Glutamatergic neuron (in vitro differentiated cells): ENCODE measurements at regions not wholly inside any gene's neighbourhood (a gene's known extent, or its start where the extent isn't known, plus 50 kb on each side); places are given as distances from the start of the nearest gene placed in this dataset.

ENCODE experiments used
- DNase-seq: peaks from one replicate; pipeline ENCODE4 v3.0.0; 2022
- H3K27ac Mint-ChIP-seq: one replicate; pipeline ENCODE4 v1.8.0; 2020; ENCODE audit warnings: mild to moderate bottlenecking, mixed read lengths, inconsistent platforms; ENCODE audit not compliant: unreplicated experiment
- H3K27me3 Mint-ChIP-seq: one replicate; pipeline ENCODE4 v1.8.0; 2020; ENCODE audit warnings: mild to moderate bottlenecking, moderate library complexity, mixed read lengths, inconsistent platforms; ENCODE audit not compliant: unreplicated experiment
- H3K36me3 Mint-ChIP-seq: one replicate; pipeline ENCODE4 v1.8.0; 2020; ENCODE audit warnings: mild to moderate bottlenecking, mixed read lengths, inconsistent platforms; ENCODE audit not compliant: unreplicated experiment
- H3K4me1 Mint-ChIP-seq: one replicate; pipeline ENCODE4 v1.8.0; 2020; ENCODE audit warnings: mild to moderate bottlenecking, low read depth, mixed read lengths, inconsistent platforms; ENCODE audit not compliant: unreplicated experiment
- H3K4me3 Mint-ChIP-seq: one replicate; pipeline ENCODE4 v1.8.0; 2020; ENCODE audit warnings: mild to moderate bottlenecking, mixed read lengths, inconsistent platforms; ENCODE audit not compliant: unreplicated experiment
- H3K9me3 Mint-ChIP-seq: one replicate; pipeline ENCODE4 v1.8.0; 2020; ENCODE audit warnings: mild to moderate bottlenecking, moderate library complexity, mixed read lengths, inconsistent platforms; ENCODE audit not compliant: unreplicated experiment
- TF ChIP-seq, protein P1 (sequence below): fragments of 200-600 bp; sonication (generic); IDR thresholded peaks from one replicate; pipeline ENCODE4 v1.5.0; 2021; ENCODE audit not compliant: partially characterized antibody, unreplicated experiment

- no peak for DNase-seq
- Mint-ChIP-seq H3K9me3 (peaks cover 3% of the 10 kb centered on the region), H3K4me3 (no peak overlapping the region), H3K27me3 (peaks cover 6% of the 10 kb centered on the region), H3K36me3 (no peaks in the 10 kb centered on the region), H3K27ac (no peak overlapping the region), H3K4me1 (peaks cover 22% of the 10 kb centered on the region)
- TF ChIP-seq, protein P1, sequence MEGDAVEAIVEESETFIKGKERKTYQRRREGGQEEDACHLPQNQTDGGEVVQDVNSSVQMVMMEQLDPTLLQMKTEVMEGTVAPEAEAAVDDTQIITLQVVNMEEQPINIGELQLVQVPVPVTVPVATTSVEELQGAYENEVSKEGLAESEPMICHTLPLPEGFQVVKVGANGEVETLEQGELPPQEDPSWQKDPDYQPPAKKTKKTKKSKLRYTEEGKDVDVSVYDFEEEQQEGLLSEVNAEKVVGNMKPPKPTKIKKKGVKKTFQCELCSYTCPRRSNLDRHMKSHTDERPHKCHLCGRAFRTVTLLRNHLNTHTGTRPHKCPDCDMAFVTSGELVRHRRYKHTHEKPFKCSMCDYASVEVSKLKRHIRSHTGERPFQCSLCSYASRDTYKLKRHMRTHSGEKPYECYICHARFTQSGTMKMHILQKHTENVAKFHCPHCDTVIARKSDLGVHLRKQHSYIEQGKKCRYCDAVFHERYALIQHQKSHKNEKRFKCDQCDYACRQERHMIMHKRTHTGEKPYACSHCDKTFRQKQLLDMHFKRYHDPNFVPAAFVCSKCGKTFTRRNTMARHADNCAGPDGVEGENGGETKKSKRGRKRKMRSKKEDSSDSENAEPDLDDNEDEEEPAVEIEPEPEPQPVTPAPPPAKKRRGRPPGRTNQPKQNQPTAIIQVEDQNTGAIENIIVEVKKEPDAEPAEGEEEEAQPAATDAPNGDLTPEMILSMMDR, result no peak
These were observed 684.4 kb downstream of the ZEB2 start for GRCh38 chr2:143835481-143835880.

DNA sequence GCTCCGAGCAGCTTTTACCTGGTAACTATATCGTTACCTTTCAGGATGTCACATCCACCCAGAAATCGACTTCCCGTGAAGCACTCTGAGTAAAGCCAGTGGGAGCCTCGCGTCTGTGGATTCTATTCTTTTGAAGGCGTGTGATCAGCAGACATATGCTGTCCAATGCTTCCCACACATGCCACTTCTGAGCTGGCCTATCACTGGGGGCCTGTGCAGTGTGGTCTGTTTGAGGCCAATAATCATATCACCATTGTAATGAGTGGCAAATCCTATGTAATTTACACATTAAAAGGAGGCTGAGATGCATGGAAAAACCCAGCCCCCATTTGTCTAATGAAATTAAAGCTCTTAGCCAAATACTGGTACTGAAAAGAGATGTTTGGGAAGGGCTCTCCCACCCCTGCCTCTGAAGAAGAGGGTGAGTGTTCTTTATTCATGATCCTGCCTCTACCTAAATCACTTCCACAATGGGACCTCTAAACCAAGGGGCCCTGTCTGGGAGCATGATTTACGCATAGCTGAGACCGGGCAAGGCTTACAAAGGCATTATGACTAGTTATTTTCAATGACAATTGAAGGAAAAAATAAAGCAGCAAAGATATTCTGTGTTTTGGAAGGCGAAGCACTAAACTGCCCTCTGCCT, 686.8 kb downstream of the ZEB2 start:
- H3K27ac Mint-ChIP-seq, result peak overlapping the region; percentile 73
- peak overlapping the region; percentile 19 for H3K4me3 Mint-ChIP-seq
- H3K27me3 Mint-ChIP-seq, result peaks cover 6% of the 10 kb centered on the region
- H3K4me1 Mint-ChIP-seq, result peaks cover 13% of the 10 kb centered on the region
- DNase-seq, result no peak
- H3K9me3 Mint-ChIP-seq, result peaks cover 3% of the 10 kb centered on the region
- TF ChIP-seq, protein P1, result no peak
- no peaks in the 10 kb centered on the region for H3K36me3 Mint-ChIP-seq

DNA sequence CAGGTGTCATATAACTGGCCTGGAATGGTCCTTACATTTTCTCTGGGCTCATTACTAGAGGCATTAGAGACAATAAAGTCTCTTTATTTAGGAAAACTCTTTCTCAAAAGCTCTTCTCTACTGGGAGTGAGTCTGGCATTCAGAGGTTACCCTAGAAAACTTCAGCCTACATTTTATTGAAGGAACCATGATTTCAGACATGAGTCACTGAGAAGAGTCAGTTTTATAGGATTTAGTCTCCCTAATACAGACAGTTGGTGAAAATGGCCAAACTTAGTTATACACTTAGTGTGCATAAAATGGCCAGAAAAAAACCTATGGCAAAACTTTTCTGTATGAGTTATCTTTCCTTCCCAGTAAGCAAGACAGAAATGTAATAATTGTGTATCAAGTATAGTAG, 689.4 kb downstream of the ZEB2 start:
- Mint-ChIP-seq H3K9me3 (peaks cover 3% of the 10 kb centered on the region), H3K27ac (no peak overlapping the region), H3K36me3 (no peaks in the 10 kb centered on the region), H3K4me3 (no peak overlapping the region), H3K4me1 (peaks cover 13% of the 10 kb centered on the region), H3K27me3 (peaks cover 6% of the 10 kb centered on the region)
- no peak for DNase-seq
- TF ChIP-seq, protein P1, result no peak

GRCh38 chr2:143828763-143829537, 691.0 kb downstream of the ZEB2 start:
- Mint-ChIP-seq H3K4me1 (peaks cover 22% of the 10 kb centered on the region), H3K4me3 (no peak overlapping the region), H3K27me3 (peaks cover 3% of the 10 kb centered on the region), H3K27ac (no peak overlapping the region), H3K9me3 (no peaks in the 10 kb centered on the region), H3K36me3 (no peaks in the 10 kb centered on the region)
- TF ChIP-seq, protein P1, result no peak
- no peak for DNase-seq

GRCh38 chr2:143824791-143825190, 695.1 kb downstream of the ZEB2 start:
- H3K4me1 Mint-ChIP-seq, result peaks cover 30% of the 10 kb centered on the region
- H3K9me3 Mint-ChIP-seq, result no peaks in the 10 kb centered on the region
- H3K36me3 Mint-ChIP-seq, result no peaks in the 10 kb centered on the region
- no peaks in the 10 kb centered on the region for H3K27me3 Mint-ChIP-seq
- no peak overlapping the region for H3K27ac Mint-ChIP-seq
- H3K4me3 Mint-ChIP-seq, result no peak overlapping the region
- TF ChIP-seq, protein P1, result no peak
- no peak for DNase-seq
